Inferior parietal cortex (tissue), 1 donor: ENCODE measurements at regions not wholly inside any gene's neighbourhood (a gene's known extent, or its start where the extent isn't known, plus 50 kb on each side); places are given as distances from the start of the nearest gene placed in this dataset.

Experiments
- DNase-seq: peaks from one replicate; pipeline ENCODE4 v3.0.0-alpha.2; 2016; ENCODE audit errors: extremely low spot score

- DNase-seq, result no peak
Observed at GRCh38 chr5:125317536-125317995, 571.1 kb upstream of the ZNF608 start.

- no peak for DNase-seq
Observed at GRCh38 chr5:125321654-125322053, 575.2 kb upstream of the ZNF608 start.

GRCh38 chr5:125323613-125324012 lies 577.2 kb upstream of the ZNF608 start:
- DNase-seq, result no peak

- no peak for DNase-seq
Observed at GRCh38 chr5:125325488-125326149, 579.2 kb upstream of the ZNF608 start.

GRCh38 chr5:125326150-125326510 lies 579.7 kb upstream of the ZNF608 start:
- no peak for DNase-seq

GRCh38 chr5:125327676-125328075 lies 581.2 kb upstream of the ZNF608 start:
- no peak for DNase-seq

- DNase-seq, result no peak
Observed at GRCh38 chr5:125331987-125332598, 585.7 kb upstream of the ZNF608 start.

GRCh38 chr5:125333416-125333815 lies 587.0 kb upstream of the ZNF608 start:
- no peak for DNase-seq

GRCh38 chr5:125336401-125336800 lies 590.0 kb upstream of the ZNF608 start:
- no peak for DNase-seq

- no peak for DNase-seq
Observed at GRCh38 chr5:125337294-125337693, 590.9 kb upstream of the ZNF608 start.

- DNase-seq, result no peak
Observed at GRCh38 chr5:125338440-125339174, 592.2 kb upstream of the ZNF608 start.

GRCh38 chr5:125341436-125341835 lies 595.0 kb upstream of the ZNF608 start:
- no peak for DNase-seq

- DNase-seq, result no peak
Observed at GRCh38 chr5:125343015-125343414, 596.6 kb upstream of the ZNF608 start.

GRCh38 chr5:125346316-125346715 lies 599.9 kb upstream of the ZNF608 start:
- no peak for DNase-seq

GRCh38 chr5:125348221-125348692 lies 601.8 kb upstream of the ZNF608 start:
- peak; percentile 55 for DNase-seq

GRCh38 chr5:125348936-125349831 lies 602.7 kb upstream of the ZNF608 start:
- peak; percentile 56 for DNase-seq

- no peak for DNase-seq
Observed at GRCh38 chr5:125357660-125358059, 611.2 kb upstream of the ZNF608 start.

- DNase-seq, result no peak
Observed at GRCh38 chr5:125365747-125366146, 619.3 kb upstream of the ZNF608 start.

GRCh38 chr5:125367702-125368101 lies 621.3 kb upstream of the ZNF608 start:
- no peak for DNase-seq

GRCh38 chr5:125370461-125371205 lies 624.2 kb upstream of the ZNF608 start:
- no peak for DNase-seq
